Fibroblast of skin of right biceps (primary cell): ENCODE measurements at regions not wholly inside any gene's neighbourhood (a gene's known extent, or its start where the extent isn't known, plus 50 kb on each side); places are given as distances from the start of the nearest gene placed in this dataset.
A peak's percentile ranks its signal among the peaks of the same experiment; 100 is the strongest.

Experiments used
- DNase-seq: peaks from one replicate; pipeline ENCODE4 v3.0.0-alpha.2; 2013

DNA sequence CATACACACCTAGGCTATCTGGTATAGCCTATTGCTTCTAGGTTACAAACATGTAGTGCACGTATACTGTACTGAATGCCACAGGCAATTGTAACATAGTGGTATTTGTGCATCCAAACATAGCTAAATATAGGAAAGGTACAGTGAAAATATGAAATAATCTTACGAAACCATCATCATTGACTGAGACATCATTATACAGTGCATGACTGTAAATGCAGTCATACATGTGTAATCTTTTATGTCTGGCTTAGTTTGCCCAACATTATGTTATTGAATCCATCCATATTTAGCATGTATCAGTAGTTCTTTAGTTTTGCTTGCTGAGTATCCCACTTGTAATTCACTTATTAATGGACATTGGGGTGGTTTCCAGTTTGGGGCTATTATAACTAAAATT lies 124.9 kb downstream of the CYLD start:
- DNase-seq: no peak

GRCh38 chr16:50864386-50864785 lies 122.5 kb downstream of the CYLD start:
- no peak for DNase-seq

GRCh38 chr16:50863644-50864144 lies 121.8 kb downstream of the CYLD start:
- no peak for DNase-seq

GRCh38 chr16:50862818-50863643 lies 121.1 kb downstream of the CYLD start:
- DNase-seq: no peak

- peak; percentile 86 for DNase-seq
Observed at GRCh38 chr16:50861970-50862411, 120.1 kb downstream of the CYLD start.

DNA sequence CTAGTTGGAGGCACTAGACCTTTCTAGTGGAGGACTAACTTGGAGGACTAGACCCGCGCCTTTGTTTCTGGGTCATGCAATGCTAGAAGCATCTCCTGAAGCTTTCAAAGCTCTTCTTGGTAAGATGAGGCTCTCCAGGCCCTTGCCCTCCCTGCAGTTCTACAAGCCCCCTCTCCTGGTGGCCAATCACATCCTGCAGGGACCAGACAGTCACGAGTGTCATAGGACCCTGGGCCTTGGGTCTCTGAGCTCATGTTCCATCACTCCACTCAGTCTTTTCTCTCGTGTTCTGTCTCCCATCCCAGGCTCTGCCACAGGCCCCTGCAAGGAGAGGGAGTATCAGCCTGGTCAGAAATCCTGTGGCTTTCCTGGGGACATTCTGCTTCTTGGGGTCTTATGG lies 119.6 kb downstream of the CYLD start:
- DNase-seq: no peak

GRCh38 chr16:50859628-50860360 lies 117.9 kb downstream of the CYLD start:
- DNase-seq: no peak

DNA sequence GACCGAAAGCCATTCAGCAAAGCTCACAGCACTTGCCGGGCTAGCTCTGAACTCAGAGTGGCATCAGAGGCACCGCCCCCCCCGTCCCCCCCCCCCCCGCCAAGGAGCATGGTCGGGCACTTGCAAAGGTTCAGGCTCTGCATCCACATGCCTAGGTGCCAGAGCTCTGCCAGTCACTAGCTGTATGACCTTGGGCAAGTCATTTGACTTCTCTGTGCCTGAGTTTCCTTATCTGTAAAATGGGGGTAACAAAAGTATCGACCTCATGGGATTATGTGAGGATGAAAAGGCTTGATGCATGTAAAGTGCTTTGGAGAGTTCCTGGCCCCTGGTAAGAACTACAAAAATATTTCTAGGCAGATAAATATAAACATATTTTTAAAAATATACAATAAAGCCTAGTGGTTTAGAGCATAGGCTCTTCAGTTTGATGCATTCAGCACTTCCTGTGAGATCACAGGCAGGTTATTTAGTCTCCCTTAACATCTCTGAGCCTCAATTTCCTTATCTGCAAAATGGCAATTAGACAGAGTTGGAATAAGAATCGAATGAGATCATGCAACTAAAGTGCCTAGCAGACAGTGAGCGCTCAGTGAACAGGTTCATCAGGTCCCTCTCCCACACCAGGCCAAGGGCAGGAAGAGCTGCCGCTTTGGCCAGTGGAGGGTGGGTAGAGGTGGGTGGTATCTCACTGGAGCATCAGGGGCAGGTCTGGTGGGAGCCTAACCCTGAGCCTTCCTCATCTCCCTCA lies 117.2 kb downstream of the CYLD start:
- no peak for DNase-seq

- DNase-seq: no peak
Observed at GRCh38 chr16:50858376-50858775, 116.5 kb downstream of the CYLD start.

DNA sequence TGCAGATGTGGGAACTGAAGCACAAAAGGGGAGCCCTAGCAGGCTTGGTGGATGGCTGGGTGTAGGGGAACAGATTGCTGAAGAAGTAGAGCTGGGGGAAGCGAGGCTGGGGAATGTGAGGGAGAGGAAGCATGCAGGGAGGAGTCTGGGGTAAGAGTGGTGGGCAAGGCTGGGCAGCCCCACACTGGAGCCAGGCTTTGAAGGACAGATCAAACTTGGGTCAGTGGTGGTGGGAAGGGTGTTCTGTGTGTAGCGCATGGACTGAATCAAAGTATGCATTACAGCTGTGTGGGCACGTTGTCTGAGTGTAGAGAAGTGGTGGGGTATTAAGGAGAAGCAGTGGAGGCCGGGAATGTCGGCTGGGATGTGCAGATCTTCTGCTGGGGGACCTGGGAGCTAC lies 116.0 kb downstream of the CYLD start:
- no peak for DNase-seq

DNA sequence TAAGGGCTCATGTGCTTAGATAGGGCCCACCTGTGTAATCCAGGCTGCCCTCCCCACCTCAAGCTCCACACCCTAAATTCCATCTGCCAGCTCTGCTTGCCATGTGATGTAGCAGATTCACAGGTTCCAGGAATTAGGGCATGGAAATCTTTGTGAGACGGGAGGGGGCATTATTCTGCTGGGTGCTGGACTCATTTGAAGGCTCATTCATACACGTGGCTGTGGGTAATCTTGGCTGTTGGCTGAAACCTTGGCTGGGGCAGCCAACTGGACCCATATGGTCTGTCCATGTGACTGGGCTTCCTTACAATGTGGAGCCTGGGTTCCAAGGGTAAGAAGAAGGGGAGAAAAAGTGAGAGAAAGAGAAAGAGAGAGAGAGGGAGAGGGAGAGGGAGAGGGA lies 115.1 kb downstream of the CYLD start:
- no peak for DNase-seq

DNA sequence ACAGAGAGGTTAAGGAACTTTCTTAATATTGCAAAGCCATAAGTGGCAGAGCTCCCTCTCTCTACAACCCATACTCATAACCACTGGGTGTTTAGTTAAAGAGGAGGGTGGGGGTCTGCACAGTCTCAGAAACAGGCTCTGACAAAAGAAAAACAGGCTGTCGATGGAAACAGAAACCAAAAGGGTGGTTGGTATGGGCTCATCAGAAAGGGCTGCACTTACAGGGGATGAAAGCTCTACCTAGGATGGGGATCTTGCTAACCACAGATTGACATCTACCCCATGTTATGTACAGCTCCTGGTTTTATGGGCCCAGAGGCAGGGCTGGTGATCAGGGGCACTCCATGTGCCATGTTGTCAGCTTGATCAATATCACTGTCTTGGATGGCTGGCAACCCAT lies 111.4 kb downstream of the CYLD start:
- DNase-seq: no peak
